H1 (cell line): ENCODE measurements at regions not wholly inside any gene's neighbourhood (a gene's known extent, or its start where the extent isn't known, plus 50 kb on each side); places are given as distances from the start of the nearest gene placed in this dataset.

Source experiments
- CTCF ChIA-PET: fragments of 300-600 bp; sonication (Branson Sonifier 250); formaldehyde crosslinking; loops from one replicate; lab custom pipeline; 2021; ENCODE audit not compliant: partially characterized antibody; lab: Charles Lee
- POLR2A ChIA-PET: fragments of 300-600 bp; sonication (Branson Sonifier 250); formaldehyde crosslinking; loops from one replicate; lab custom pipeline; 2021; ENCODE audit warnings: inconsistent platforms; ENCODE audit not compliant: partially characterized antibody; lab: Charles Lee
- DNase-seq, 2 experiments: peaks; one replicate each; pipeline versions ENCODE4 v3.0.0 to v3.0.0-alpha.2; 2010 to 2022; ENCODE audit warnings: low spot score in 2 of 2, low read depth in 1 of 2, mixed read lengths in 1 of 2
- FAIRE-seq: peaks from 2 replicates; lab custom pipeline; 2011; peaks lifted over from hg19 to GRCh38; lab: Jason Lieb, UNC
- H2AFZ ChIP-seq: 2 replicates; pipeline ENCODE4 v1.8.1; 2012; ENCODE audit warnings: low read length, inconsistent platforms
- H2AK5ac ChIP-seq: 2 replicates; pipeline ENCODE4 v1.6.1; 2013; ENCODE audit warnings: low read depth, low read length
- H2BK120ac ChIP-seq: replicated peaks from 2 replicates; pipeline ENCODE3; 2013; ENCODE audit warnings: low read depth, low read length, inconsistent platforms
- H2BK12ac ChIP-seq: 2 replicates; pipeline ENCODE4 v1.6.1; 2013; ENCODE audit warnings: low read depth, low read length
- H2BK15ac ChIP-seq: 2 replicates; pipeline ENCODE4 v1.6.1; 2013; ENCODE audit warnings: low read length
- H2BK20ac ChIP-seq: 2 replicates; pipeline ENCODE4 v1.6.1; 2013; ENCODE audit warnings: low read length
- H2BK5ac ChIP-seq: 2 replicates; pipeline ENCODE4 v1.6.1; 2013; ENCODE audit warnings: low read depth, low read length
- H3K14ac ChIP-seq: 2 replicates; pipeline ENCODE4 v1.6.1; 2013; ENCODE audit warnings: inconsistent platforms; ENCODE audit not compliant: insufficient read length
- H3K18ac ChIP-seq: 2 replicates; pipeline ENCODE4 v1.6.1; 2013; ENCODE audit warnings: low read length; ENCODE audit errors: extremely low read depth
- H3K23ac ChIP-seq: 2 replicates; pipeline ENCODE4 v1.6.1; 2013; ENCODE audit warnings: inconsistent platforms; ENCODE audit not compliant: insufficient read length
- H3K23me2 ChIP-seq: 2 replicates; pipeline ENCODE4 v1.6.1; 2013; ENCODE audit warnings: low read depth, low read length
- H3K27ac ChIP-seq: 2 replicates; pipeline ENCODE4 v1.6.1; 2011; ENCODE audit warnings: low read depth, low read length, inconsistent platforms
- H3K27me3 ChIP-seq, 4 experiments: replicated peaks in 1 of 4; 1 replicate in 1 of 4; 2 replicates in 3 of 4; pipeline versions ENCODE4 v1.6.1 to v1.8.1; 2011 to 2013; ENCODE audit warnings: low read length in 3 of 4, mild to moderate bottlenecking in 3 of 4, inconsistent platforms in 2 of 4, mixed read lengths in 2 of 4, moderate library complexity in 1 of 4; ENCODE audit not compliant: control insufficient read depth in 3 of 4, insufficient read depth in 3 of 4; ENCODE audit errors: extremely low read depth in 1 of 4
- H3K36me3 ChIP-seq, 4 experiments: 2 replicates each; pipeline versions ENCODE4 v1.6.1 to v1.8.1; 2011 to 2013; ENCODE audit warnings: mild to moderate bottlenecking in 4 of 4, low read length in 3 of 4, moderate library complexity in 2 of 4, control low read depth in 1 of 4, inconsistent platforms in 1 of 4; ENCODE audit not compliant: insufficient read depth in 4 of 4, control insufficient read depth in 2 of 4
- H3K4ac ChIP-seq: replicated peaks from 2 replicates; pipeline ENCODE3; 2013; ENCODE audit warnings: low read length, low read depth, mixed read lengths, inconsistent platforms; ENCODE audit not compliant: insufficient read length
- H3K4me1 ChIP-seq, 4 experiments: replicated peaks in 1 of 4; 1 replicate in 1 of 4; 2 replicates in 3 of 4; pipeline versions ENCODE4 v1.6.1 to v1.8.1; 2011 to 2013; ENCODE audit warnings: low read length in 3 of 4, inconsistent platforms in 2 of 4, mixed read lengths in 1 of 4; ENCODE audit not compliant: insufficient read depth in 4 of 4, control insufficient read depth in 3 of 4
- H3K4me2 ChIP-seq, 2 experiments: 2 replicates each; pipeline versions ENCODE4 v1.6.1 to v1.8.1; 2011 to 2013; ENCODE audit warnings: low read depth in 2 of 2, low read length in 2 of 2, control low read depth in 1 of 2, inconsistent platforms in 1 of 2, mild to moderate bottlenecking in 1 of 2; ENCODE audit not compliant: insufficient read depth in 1 of 2
- H3K4me3 ChIP-seq, 4 experiments: fragments of 200-600, 300-600 bp in 1 of 4; sonication (generic), shearing (Covaris generic), sonication (Bioruptor Twin) in 1 of 4; 2 replicates each; pipeline versions ENCODE4 v1.5.1 to v1.8.1; 2011 to 2016; ENCODE audit warnings: low read length in 4 of 4, low read depth in 3 of 4, control low read depth in 2 of 4, inconsistent platforms in 2 of 4, mild to moderate bottlenecking in 2 of 4, mixed read lengths in 1 of 4, moderate library complexity in 1 of 4; ENCODE audit not compliant: insufficient read depth in 2 of 4; ENCODE audit errors: extremely low read depth in 1 of 4
- H3K56ac ChIP-seq: replicated peaks from 2 replicates; pipeline ENCODE3; 2013; ENCODE audit warnings: low read depth, mild to moderate bottlenecking, mixed read lengths, low read length, inconsistent platforms; ENCODE audit not compliant: insufficient read length
- H3K79me1 ChIP-seq: 2 replicates; pipeline ENCODE4 v1.6.1; 2013; ENCODE audit warnings: low read depth, low read length, control low read depth
- H3K79me2 ChIP-seq, 2 experiments: 2 replicates each; pipeline versions ENCODE4 v1.6.1 to v1.8.1; 2012 to 2013; ENCODE audit warnings: low read length in 2 of 2, mild to moderate bottlenecking in 2 of 2, inconsistent platforms in 1 of 2; ENCODE audit not compliant: insufficient read depth in 2 of 2, control insufficient read depth in 1 of 2
- H3K9ac ChIP-seq, 4 experiments: replicated peaks in 1 of 4; 1 replicate in 1 of 4; 2 replicates in 3 of 4; pipeline versions ENCODE4 v1.6.1 to v1.8.1; 2011 to 2013; ENCODE audit warnings: low read depth in 3 of 4, low read length in 3 of 4, control low read depth in 2 of 4, mild to moderate bottlenecking in 2 of 4, moderate library complexity in 2 of 4, inconsistent platforms in 1 of 4; ENCODE audit errors: extremely low read depth in 1 of 4
- H3K9me3 ChIP-seq, 2 experiments: 2 replicates each; pipeline versions ENCODE4 v1.6.1 to v1.8.1; 2012 to 2013; ENCODE audit warnings: mild to moderate bottlenecking in 2 of 2, moderate library complexity in 2 of 2, control low read depth in 1 of 2, inconsistent platforms in 1 of 2, low read depth in 1 of 2, low read length in 1 of 2, mixed read lengths in 1 of 2; ENCODE audit not compliant: insufficient read depth in 2 of 2
- H4K20me1 ChIP-seq, 2 experiments: replicated peaks in 1 of 2; 2 replicates each; pipeline versions ENCODE3 to v1.8.1; 2011 to 2013; ENCODE audit warnings: inconsistent platforms in 2 of 2, low read length in 2 of 2, mild to moderate bottlenecking in 1 of 2; ENCODE audit not compliant: insufficient read depth in 2 of 2, control insufficient read depth in 1 of 2
- H4K5ac ChIP-seq: 2 replicates; pipeline ENCODE4 v1.6.1; 2013; ENCODE audit warnings: low read length, low read depth, mixed read lengths, inconsistent platforms; ENCODE audit not compliant: insufficient read length
- H4K8ac ChIP-seq: 2 replicates; pipeline ENCODE4 v1.8.0; 2013; ENCODE audit warnings: mild to moderate bottlenecking, moderate library complexity, low read length, inconsistent platforms; ENCODE audit not compliant: insufficient read depth; ENCODE audit errors: extremely low read depth
- H4K91ac ChIP-seq: replicated peaks from 2 replicates; pipeline ENCODE3; 2013; ENCODE audit warnings: low read length, mixed read lengths, inconsistent platforms; ENCODE audit not compliant: insufficient read length
- BCL11A ChIP-seq, 2 experiments: IDR thresholded peaks; one replicate each; pipeline ENCODE4 v1.6.1; 2011; ENCODE audit warnings: low read depth in 2 of 2, low read length in 2 of 2, mild to moderate bottlenecking in 2 of 2
- CTBP2 ChIP-seq: IDR thresholded peaks from 2 replicates; pipeline ENCODE4 v1.7.0; 2011; ENCODE audit warnings: borderline replicate concordance, mild to moderate bottlenecking, moderate library complexity, mixed read lengths, low read length; ENCODE audit not compliant: insufficient read depth, insufficient read length
- GABPA ChIP-seq: IDR thresholded peaks from 2 replicates; pipeline ENCODE4 v1.6.1; 2011; ENCODE audit warnings: mild to moderate bottlenecking, low read length, moderate library complexity, borderline replicate concordance; ENCODE audit not compliant: insufficient read depth
- HDAC6 ChIP-seq: IDR thresholded peaks from one replicate; pipeline ENCODE4 v1.7.1; 2012; ENCODE audit warnings: low read depth, mild to moderate bottlenecking, inconsistent platforms, low read length, moderate library complexity
- JUN ChIP-seq: IDR thresholded peaks from 2 replicates; pipeline ENCODE4 v1.6.1; 2011; ENCODE audit warnings: low read depth, mild to moderate bottlenecking, improper control_type of control experiment, low read length
- KDM4A ChIP-seq: IDR thresholded peaks from one replicate; pipeline ENCODE4 v1.7.1; 2012; ENCODE audit warnings: low read depth, mild to moderate bottlenecking, moderate library complexity, low read length, inconsistent platforms; ENCODE audit not compliant: severe bottlenecking
- KDM5A ChIP-seq: fragments of 200-600 bp; IDR thresholded peaks from 2 replicates; pipeline ENCODE4 v1.7.1; 2012; ENCODE audit warnings: mild to moderate bottlenecking, low read length, inconsistent platforms, mixed read lengths
- MAX ChIP-seq: IDR thresholded peaks from 2 replicates; pipeline ENCODE4 v1.6.1; 2012; ENCODE audit warnings: inconsistent platforms
- RFX5 ChIP-seq: IDR thresholded peaks from 2 replicates; pipeline ENCODE4 v1.6.1; 2011; ENCODE audit warnings: low read depth, low read length, improper control_type of control experiment, borderline replicate concordance
- RXRA ChIP-seq: IDR thresholded peaks from 2 replicates; pipeline ENCODE4 v1.6.1; 2011; ENCODE audit warnings: low read depth, mild to moderate bottlenecking, low read length, moderate library complexity; ENCODE audit not compliant: insufficient read depth
- SAP30 ChIP-seq: fragments of 300-600 bp; sonication (generic); IDR thresholded peaks from 2 replicates; pipeline ENCODE4 v1.7.1; 2012; ENCODE audit warnings: low read length, moderate library complexity, mild to moderate bottlenecking, inconsistent platforms; ENCODE audit not compliant: insufficient read depth, insufficient replicate concordance
- SIX5 ChIP-seq: IDR thresholded peaks from 2 replicates; pipeline ENCODE4 v1.6.1; 2011; ENCODE audit warnings: mild to moderate bottlenecking, low read depth, low read length
- SP1 ChIP-seq: IDR thresholded peaks from 2 replicates; pipeline ENCODE4 v1.6.1; 2011; ENCODE audit warnings: low read depth, low read length
- TAF1 ChIP-seq: IDR thresholded peaks from 2 replicates; pipeline ENCODE4 v1.6.1; 2011; ENCODE audit warnings: mild to moderate bottlenecking, low read depth, low read length
- TCF12 ChIP-seq: IDR thresholded peaks from 2 replicates; pipeline ENCODE4 v1.6.1; 2011; ENCODE audit warnings: low read depth, mild to moderate bottlenecking, low read length
- WGBS, 2 experiments: shearing (Covaris generic) in 1 of 2; methylation state at CpG; one replicate each; pipeline versions ENCODE4 v1.1.6 to v1.1.7; 2013 to 2015; ENCODE audit warnings: low lambda C conversion rate in 2 of 2, mixed read lengths in 2 of 2, inconsistent platforms in 1 of 2, low coverage in 1 of 2, missing lambda C conversion rate in 1 of 2; ENCODE audit not compliant: insufficient replicate concordance in 2 of 2, insufficient coverage in 1 of 2, insufficient read length in 1 of 2; ENCODE audit errors: extremely low coverage in 1 of 2, missing lambda C conversion rate in 1 of 2; 5-methylcytosine and 5-hydroxymethylcytosine counted together

GRCh38 chr2:9774266-9774665 is 69.0 kb upstream of the TAF1B start:
- Histone ChIP-seq H4K5ac (no peak overlapping the region), H3K4me3 (no peak overlapping the region), H3K27me3 (no peaks in the 10 kb centered on the region), H3K79me1 (no peaks in the 10 kb centered on the region), H2BK5ac (no peak overlapping the region), H3K4me2 (no peak overlapping the region), H3K18ac (no peak overlapping the region), H2BK12ac (no peak overlapping the region), H2AFZ (no peak overlapping the region), H3K79me2 (no peaks in the 10 kb centered on the region), H3K27ac (no peak overlapping the region), H3K23ac (no peak overlapping the region), H3K36me3 (no peaks in the 10 kb centered on the region), H3K9me3 (no peaks in the 10 kb centered on the region; a peak in 1 of 4 replicates), H3K23me2 (peaks cover 2% of the 10 kb centered on the region; the same call in 1 of the 2 replicates), H4K91ac (no peak overlapping the region), H4K20me1 (peaks cover 0 to 1% of the 10 kb centered on the region in 2 experiments), H3K4ac (no peak overlapping the region), H3K56ac (no peak overlapping the region), H3K4me1 (peaks cover 0 to 13% (median 11%) of the 10 kb centered on the region in 4 experiments; a peak in 6 of 7 replicates), H2BK20ac (no peak overlapping the region), H2BK15ac (no peak overlapping the region), H2AK5ac (no peak overlapping the region), H3K9ac (no peak overlapping the region), H3K14ac (no peak overlapping the region), H2BK120ac (no peak overlapping the region), H4K8ac (no peak overlapping the region)
- no peak for FAIRE-seq
- CTCF ChIA-PET, result interaction anchor here (0.7 to 6.9 kb wide), 6 partner anchors 12 to 267 kb away, joined by 3 to 50 read pairs (median 4); no protein-coding TSS in a partner anchor
- TF ChIP-seq CTBP2 (no peak), MAX (no peak), KDM4A (no peak), HDAC6 (no peak), GABPA (no peak), SP1 (no peak), TCF12 (no peak), SAP30 (no peak), RXRA (no peak), BCL11A (IDR thresholded peaks at IDR 0.05; ENCODE audit: low read depth in 2 of 2, low read length in 2 of 2) (no peak), KDM5A (no peak), SIX5 (no peak), RFX5 (no peak), JUN (no peak), TAF1 (no peak)
- POLR2A ChIA-PET, result no interaction called here
- DNase-seq, result no peak
- 78% methylated on average over 12 of the region's 12 CpGs; no CpG with 5 or more reads in 1 of the 2 experiments for WGBS, 2 experiments
